NT2/D1 (cell line): ENCODE measurements at regions not wholly inside any gene's neighbourhood (a gene's known extent, or its start where the extent isn't known, plus 50 kb on each side); places are given as distances from the start of the nearest gene placed in this dataset.

ENCODE experiments used
- SUZ12 ChIP-seq: IDR thresholded peaks from 2 replicates; pipeline ENCODE4 v1.6.1; 2011; ENCODE audit not compliant: insufficient read length, insufficient read depth; ENCODE audit errors: extremely low read depth
- YY1 ChIP-seq: IDR thresholded peaks from 2 replicates; pipeline ENCODE4 v1.6.1; 2011; ENCODE audit not compliant: insufficient read length, insufficient read depth

DNA sequence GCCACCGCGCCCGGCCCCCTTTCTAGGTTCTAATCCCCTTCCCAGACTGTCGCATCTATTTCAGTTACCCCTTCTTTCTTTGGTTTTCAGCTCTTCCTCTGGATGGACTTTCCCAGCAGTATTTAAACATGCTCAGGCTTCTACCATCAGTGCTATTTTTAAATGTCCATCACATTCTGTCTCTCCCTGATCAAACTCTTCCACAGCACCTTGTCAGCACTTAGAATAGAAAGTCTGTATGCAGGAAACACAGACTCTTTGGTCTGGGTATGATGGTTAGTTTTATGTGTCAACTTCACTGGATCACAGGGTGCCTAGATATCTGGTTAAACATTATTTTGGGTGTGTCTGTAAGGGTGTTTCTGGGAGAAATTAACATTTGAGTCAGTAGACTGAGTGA lies 297.8 kb upstream of the ECI2 start:
- TF ChIP-seq SUZ12: no peak
- no peak for TF ChIP-seq YY1
